ENCODE measurements at regions not wholly inside any gene's neighbourhood (a gene's known extent, or its start where the extent isn't known, plus 50 kb on each side); places are given as distances from the start of the nearest gene placed in this dataset.

DNA sequence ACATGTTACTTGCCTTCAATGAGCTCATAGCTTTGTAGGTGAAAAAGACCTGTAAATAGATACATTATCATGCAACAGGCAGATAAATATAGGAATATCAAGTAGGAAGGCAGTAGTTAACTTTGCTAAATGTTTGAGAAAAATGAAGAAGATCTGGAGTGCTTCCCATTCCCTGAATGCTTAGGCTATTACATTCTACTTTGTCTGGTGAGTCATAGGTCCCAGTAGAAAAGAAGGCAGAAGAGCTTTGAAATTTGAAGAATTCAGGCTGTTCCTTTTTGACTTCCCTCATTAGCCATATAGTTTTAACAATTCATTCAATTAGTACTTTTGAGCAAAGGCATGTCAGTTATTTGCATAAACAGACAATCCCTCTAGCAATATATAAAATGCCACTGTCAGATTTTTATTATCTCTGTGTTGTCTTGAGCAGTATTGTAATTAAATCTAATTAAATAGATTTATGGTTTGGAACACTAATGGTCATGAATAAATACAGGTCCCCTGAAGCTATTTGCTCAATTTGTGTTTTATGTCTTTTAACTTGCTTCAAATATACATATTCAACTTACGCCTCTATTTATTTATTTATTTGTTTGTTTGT is 875.0 kb downstream of the REEP3 start:
- no peak for DNase-seq (ENCODE audit: low read depth)
- TF ChIP-seq, protein P1, sequence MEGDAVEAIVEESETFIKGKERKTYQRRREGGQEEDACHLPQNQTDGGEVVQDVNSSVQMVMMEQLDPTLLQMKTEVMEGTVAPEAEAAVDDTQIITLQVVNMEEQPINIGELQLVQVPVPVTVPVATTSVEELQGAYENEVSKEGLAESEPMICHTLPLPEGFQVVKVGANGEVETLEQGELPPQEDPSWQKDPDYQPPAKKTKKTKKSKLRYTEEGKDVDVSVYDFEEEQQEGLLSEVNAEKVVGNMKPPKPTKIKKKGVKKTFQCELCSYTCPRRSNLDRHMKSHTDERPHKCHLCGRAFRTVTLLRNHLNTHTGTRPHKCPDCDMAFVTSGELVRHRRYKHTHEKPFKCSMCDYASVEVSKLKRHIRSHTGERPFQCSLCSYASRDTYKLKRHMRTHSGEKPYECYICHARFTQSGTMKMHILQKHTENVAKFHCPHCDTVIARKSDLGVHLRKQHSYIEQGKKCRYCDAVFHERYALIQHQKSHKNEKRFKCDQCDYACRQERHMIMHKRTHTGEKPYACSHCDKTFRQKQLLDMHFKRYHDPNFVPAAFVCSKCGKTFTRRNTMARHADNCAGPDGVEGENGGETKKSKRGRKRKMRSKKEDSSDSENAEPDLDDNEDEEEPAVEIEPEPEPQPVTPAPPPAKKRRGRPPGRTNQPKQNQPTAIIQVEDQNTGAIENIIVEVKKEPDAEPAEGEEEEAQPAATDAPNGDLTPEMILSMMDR (IDR thresholded peaks at IDR 0.05; ENCODE audit: insufficient read depth, low read depth, low read length, missing control alignments) = no peak

DNA sequence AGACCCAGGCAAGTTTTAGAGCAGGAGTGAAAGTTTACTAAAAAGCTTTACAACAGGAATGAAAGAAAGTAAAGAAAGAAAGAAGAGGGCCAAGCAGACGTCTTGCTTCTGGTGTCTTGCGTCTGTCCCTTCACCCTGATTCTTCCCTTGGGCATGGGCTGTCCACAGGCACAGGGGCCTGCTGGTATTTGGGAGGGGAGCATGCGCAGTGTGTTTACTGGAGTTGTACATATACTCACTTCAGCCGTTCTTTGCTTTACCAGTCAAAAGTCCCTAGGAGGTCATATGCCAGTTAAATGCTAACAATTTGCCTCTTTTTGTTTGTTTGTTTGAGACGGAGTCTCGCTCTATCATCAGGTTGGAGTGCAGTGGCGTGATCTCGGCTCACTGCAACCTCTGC is 875.9 kb downstream of the REEP3 start:
- TF ChIP-seq, protein P1 (IDR thresholded peaks at IDR 0.05; ENCODE audit: insufficient read depth, low read depth, low read length, missing control alignments) = no peak
- H3K4me3 ChIP-seq (ENCODE audit: low read depth, low read length) = no peak overlapping the region
- DNase-seq (ENCODE audit: low read depth) = no peak

More for the DNA sequence above, 875.0 kb downstream of the REEP3 start:
- no peak overlapping the region for H3K4me3 ChIP-seq (ENCODE audit: low read depth, low read length)

DNA sequence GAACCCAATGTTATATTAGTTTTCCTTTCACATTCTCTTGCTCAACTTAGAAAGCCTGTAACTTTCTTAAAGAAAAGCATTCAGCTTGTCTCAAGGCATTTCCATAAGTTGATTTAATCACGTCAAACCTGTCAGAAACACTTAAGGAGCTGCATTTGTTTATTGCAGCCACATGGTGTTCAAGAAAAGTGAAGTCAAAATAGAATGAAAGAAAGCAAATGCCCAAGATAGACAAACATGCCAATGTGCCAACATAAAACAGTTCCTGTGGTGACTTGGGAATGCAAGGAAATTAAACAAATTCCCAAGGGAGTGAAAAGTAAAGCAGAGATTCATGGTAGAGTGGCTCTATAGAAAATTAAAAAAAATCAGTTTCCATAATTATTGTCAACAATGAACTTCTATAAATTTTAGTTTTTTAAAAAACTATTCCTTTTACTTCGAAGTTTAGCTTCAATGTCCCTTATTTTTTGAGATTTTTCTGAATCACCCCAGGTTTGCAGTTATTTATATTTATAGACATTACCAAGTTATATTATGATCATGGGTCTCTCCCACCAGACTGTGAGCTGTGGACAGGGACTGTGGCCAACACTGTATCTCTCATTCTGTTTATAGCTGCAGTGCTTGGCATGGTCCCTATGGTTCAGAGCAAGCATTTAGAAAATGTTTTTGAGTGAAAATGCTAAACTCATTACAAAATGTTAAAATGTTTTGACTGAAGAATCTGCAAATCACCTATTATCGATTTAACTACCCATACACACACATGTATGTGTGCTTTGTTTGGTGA is 887.4 kb downstream of the REEP3 start:
- no peak for DNase-seq (ENCODE audit: low read depth)
- no peak overlapping the region for H3K4me3 ChIP-seq (ENCODE audit: low read depth, low read length)
- TF ChIP-seq, protein P1 (IDR thresholded peaks at IDR 0.05; ENCODE audit: insufficient read depth, low read depth, low read length, missing control alignments) = no peak

DNA sequence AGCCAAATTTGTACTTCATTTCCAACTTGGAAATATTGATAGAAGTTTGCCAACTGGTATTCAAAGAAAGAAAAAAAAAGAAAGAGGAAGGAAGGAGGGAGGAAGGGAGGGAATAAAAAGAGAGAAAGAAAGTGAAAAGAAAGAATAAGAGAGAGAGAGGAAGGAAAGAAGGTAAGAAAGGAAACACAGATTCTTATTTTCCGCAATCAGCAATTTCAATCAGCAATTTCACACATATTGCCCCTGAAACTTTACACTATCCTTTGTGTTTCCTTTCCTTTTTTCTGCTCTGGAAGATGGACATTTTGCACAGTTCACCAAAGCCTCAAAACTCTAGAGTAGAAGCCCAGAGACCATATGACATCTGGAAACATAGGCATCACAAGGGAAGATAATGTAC is 888.1 kb downstream of the REEP3 start:
- H3K4me3 ChIP-seq (ENCODE audit: low read depth, low read length) = no peak overlapping the region
- TF ChIP-seq, protein P1 (IDR thresholded peaks at IDR 0.05; ENCODE audit: insufficient read depth, low read depth, low read length, missing control alignments) = no peak
- DNase-seq (ENCODE audit: low read depth) = no peak

DNA sequence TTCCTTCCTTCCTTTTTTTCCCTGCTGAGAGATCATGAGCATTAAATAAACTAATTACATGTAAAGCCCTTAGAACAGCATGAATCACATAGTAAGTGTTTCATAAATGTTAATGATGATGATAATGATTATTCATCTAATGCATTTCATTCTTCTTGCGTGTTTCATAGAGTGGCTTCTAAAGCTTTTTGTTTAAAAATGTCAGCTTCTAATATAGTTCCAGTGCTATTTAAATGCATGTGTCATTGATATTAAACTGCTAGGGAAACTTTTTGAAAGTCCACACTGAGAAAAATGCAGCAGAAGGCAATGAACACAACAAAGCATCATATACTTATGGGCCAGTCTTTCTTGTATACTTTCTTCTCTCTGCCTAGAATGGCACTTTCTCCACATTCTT is 894.8 kb downstream of the REEP3 start:
- no peak for DNase-seq (ENCODE audit: low read depth)
- TF ChIP-seq, protein P1 (IDR thresholded peaks at IDR 0.05; ENCODE audit: insufficient read depth, low read depth, low read length, missing control alignments) = no peak
- no peak overlapping the region for H3K4me3 ChIP-seq (ENCODE audit: low read depth, low read length)

DNA sequence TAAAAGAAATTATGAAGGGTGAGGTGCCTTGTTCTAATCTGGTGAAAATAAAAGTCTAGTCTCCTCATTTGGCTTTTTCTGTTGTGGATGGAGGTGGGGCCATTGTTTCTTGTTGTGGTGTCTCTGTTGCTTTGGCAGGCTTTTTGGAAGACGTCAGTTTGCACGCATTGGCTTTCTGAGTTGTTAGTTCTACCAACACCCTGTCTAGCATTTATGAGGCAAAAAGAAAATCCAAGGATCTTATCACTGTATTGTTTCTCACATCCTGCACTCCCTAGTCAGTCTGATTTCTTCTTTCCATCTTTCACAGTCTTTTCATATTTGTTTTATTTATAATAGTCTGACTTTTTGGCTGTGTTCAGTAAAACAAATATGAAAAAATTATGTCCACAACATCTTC is 898.3 kb downstream of the REEP3 start:
- DNase-seq (ENCODE audit: low read depth) = no peak
- TF ChIP-seq, protein P1 (IDR thresholded peaks at IDR 0.05; ENCODE audit: insufficient read depth, low read depth, low read length, missing control alignments) = no peak
- H3K4me3 ChIP-seq (ENCODE audit: low read depth, low read length) = no peak overlapping the region
